ENCODE measurements at regions not wholly inside any gene's neighbourhood (a gene's known extent, or its start where the extent isn't known, plus 50 kb on each side); places are given as distances from the start of the nearest gene placed in this dataset.

DNA sequence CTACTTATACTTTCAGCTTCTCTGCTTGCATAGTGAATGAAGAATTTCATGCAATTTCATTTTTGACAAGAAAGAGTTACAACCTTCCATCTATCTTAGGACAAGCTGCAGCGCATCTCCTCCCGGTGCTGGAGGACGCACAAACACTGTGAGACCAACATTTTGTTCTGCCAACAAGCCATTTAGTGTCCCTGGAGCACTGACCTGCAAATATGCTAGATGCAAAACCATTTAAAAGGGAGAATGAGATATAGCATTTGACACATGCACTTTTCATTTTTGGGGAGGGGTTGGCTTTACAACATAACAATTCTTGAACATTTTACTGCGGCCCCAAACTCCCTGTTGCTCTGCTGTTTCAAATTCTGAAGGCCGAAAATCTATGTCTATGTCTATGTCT, 127.2 kb upstream of the SLC30A5 start:
- in situ Hi-C loops (cut with MboI; ENCODE audit: low pct_ligation_motif_present in 1 of 4, low pct_unique_long_range_greater_than_20kb in 1 of 4, low sequenced_read_pairs in 3 of 4) (loop anchor here (25.0 kb wide), 4 partner anchors 304 to 1729 kb away; no protein-coding TSS in a partner anchor), intact Hi-C loops (cut with DNase I; ENCODE audit: low total_unique reads) (no loop called here)
- no peaks in the 10 kb centered on the region for H3K36me3 ChIP-seq
- H3K4me3 ChIP-seq = no peak overlapping the region
- no peak for DNase-seq
- H3K27ac ChIP-seq = no peak overlapping the region
- no peaks in the 10 kb centered on the region for H3K27me3 ChIP-seq
- H3K4me1 ChIP-seq = peaks cover 3 to 14% (median 8%) of the 10 kb centered on the region in 4 donors
- 73 to 87% methylated on average over 4 to 5 of the region's 5 CpGs for WGBS, 2 donors (ENCODE audit: low coverage in 1 of 2)
- TF ChIP-seq, protein P1, sequence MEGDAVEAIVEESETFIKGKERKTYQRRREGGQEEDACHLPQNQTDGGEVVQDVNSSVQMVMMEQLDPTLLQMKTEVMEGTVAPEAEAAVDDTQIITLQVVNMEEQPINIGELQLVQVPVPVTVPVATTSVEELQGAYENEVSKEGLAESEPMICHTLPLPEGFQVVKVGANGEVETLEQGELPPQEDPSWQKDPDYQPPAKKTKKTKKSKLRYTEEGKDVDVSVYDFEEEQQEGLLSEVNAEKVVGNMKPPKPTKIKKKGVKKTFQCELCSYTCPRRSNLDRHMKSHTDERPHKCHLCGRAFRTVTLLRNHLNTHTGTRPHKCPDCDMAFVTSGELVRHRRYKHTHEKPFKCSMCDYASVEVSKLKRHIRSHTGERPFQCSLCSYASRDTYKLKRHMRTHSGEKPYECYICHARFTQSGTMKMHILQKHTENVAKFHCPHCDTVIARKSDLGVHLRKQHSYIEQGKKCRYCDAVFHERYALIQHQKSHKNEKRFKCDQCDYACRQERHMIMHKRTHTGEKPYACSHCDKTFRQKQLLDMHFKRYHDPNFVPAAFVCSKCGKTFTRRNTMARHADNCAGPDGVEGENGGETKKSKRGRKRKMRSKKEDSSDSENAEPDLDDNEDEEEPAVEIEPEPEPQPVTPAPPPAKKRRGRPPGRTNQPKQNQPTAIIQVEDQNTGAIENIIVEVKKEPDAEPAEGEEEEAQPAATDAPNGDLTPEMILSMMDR (IDR thresholded peaks at IDR 0.05) = no peak
- TF ChIP-seq POLR2A (IDR thresholded peaks at IDR 0.05) = no peak
- no peak for TF ChIP-seq POLR2AphosphoS5 (IDR thresholded peaks at IDR 0.05)
- no peak for TF ChIP-seq EP300 (IDR thresholded peaks at IDR 0.05; ENCODE audit: low read depth)
- no peaks in the 10 kb centered on the region for H3K9me3 ChIP-seq

DNA sequence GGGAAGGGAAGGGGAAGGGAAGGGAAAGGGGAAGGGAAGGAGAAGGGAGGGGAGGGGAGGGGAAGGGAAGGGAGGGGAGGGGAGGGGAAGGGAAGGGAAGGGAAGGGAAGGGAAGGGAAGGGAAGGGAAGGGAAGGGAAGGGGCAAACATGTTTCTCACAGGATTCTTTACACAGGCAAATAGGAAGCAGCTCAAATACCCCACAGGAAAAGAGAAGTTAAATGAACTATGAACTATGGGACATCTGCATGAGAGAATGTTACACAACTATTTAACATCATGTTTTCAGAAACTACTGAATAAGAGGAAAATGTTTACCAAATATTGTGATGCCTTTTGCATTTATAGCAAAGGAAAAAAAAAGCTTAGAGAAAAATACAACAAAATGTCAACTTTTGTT, 125.4 kb upstream of the SLC30A5 start:
- in situ Hi-C loops (cut with MboI; ENCODE audit: low pct_ligation_motif_present in 1 of 4, low pct_unique_long_range_greater_than_20kb in 1 of 4, low sequenced_read_pairs in 3 of 4) = loop anchor here (25.0 kb wide), 4 partner anchors 306 to 1731 kb away; no protein-coding TSS in a partner anchor

DNA sequence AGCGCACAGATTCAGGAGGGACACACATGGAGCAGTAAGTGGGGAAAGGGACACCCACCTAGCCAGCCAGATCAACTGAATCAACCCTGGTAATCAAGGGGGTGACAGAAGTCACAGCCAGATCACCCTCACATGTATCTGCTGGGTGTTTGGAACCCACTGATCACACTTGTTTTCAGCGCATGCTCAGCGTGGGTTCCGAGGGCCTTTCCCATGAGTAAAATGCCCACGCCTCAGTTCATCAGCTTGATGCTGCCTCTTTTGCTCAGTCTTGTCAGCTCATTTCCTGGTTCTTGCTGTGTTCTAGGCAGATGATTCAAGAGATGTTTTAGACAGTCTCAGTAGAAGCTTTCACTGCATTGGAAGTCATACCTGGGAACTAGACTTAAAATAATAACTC, 123.2 kb upstream of the SLC30A5 start:
- intact Hi-C loops (cut with DNase I; ENCODE audit: low total_unique reads) = no loop called here
- H3K4me1 ChIP-seq = no peaks in the 10 kb centered on the region
- 92% methylated on average over 5 of the region's 5 CpGs; no CpG with 5 or more reads in 1 of the 2 donors for WGBS, 2 donors (ENCODE audit: low coverage in 1 of 2)
- no peaks in the 10 kb centered on the region for H3K9me3 ChIP-seq
- H3K36me3 ChIP-seq = no peaks in the 10 kb centered on the region
- TF ChIP-seq POLR2A (IDR thresholded peaks at IDR 0.05) = no peak
- TF ChIP-seq POLR2AphosphoS5 (IDR thresholded peaks at IDR 0.05) = no peak
- TF ChIP-seq, protein P1 (IDR thresholded peaks at IDR 0.05) = no peak
- TF ChIP-seq EP300 (IDR thresholded peaks at IDR 0.05; ENCODE audit: low read depth) = no peak
- H3K27ac ChIP-seq = no peak overlapping the region
- no peak for DNase-seq
- in situ Hi-C loops (cut with MboI; ENCODE audit: low pct_ligation_motif_present in 1 of 4, low pct_unique_long_range_greater_than_20kb in 1 of 4, low sequenced_read_pairs in 3 of 4) = loop anchor here (25.0 kb wide), 4 partner anchors 308 to 1733 kb away; no protein-coding TSS in a partner anchor
- H3K4me3 ChIP-seq = no peak overlapping the region
- H3K27me3 ChIP-seq = no peaks in the 10 kb centered on the region

More for the DNA sequence above, 125.4 kb upstream of the SLC30A5 start:
- Histone ChIP-seq H3K27me3 (no peaks in the 10 kb centered on the region), H3K9me3 (no peaks in the 10 kb centered on the region), H3K36me3 (no peaks in the 10 kb centered on the region), H3K27ac (no peak overlapping the region), H3K4me3 (no peak overlapping the region), H3K4me1 (no peaks in the 10 kb centered on the region)
- no peak for DNase-seq
- TF ChIP-seq EP300 (IDR thresholded peaks at IDR 0.05; ENCODE audit: low read depth) (no peak), POLR2AphosphoS5 (IDR thresholded peaks at IDR 0.05) (no peak), POLR2A (IDR thresholded peaks at IDR 0.05) (no peak)
- TF ChIP-seq, protein P1 (IDR thresholded peaks at IDR 0.05) = no peak
- intact Hi-C loops (cut with DNase I; ENCODE audit: low total_unique reads) = no loop called here

DNA sequence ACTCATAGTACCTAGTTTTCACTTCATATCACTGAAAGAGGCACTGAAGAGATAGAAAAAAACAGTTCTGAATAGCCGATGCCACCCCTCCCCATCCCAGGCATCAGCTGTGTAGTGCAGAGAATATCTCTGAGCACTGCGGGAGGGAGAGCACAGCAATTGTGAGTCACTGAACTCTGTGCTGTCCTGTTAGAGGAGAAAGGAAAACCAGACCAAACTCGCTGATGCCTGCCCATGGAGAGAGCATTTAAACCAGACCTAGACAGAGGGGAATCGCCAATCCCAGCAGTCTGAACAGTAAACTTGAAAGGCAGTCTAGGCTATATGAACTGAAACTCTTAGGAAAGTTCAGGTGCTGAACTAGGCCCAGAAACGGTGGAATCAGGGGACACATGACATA, 120.1 kb upstream of the SLC30A5 start:
- DNase-seq = no peak
- Histone ChIP-seq H3K9me3 (peaks cover 0 to 5% of the 10 kb centered on the region in 2 donors), H3K27me3 (no peaks in the 10 kb centered on the region), H3K36me3 (no peaks in the 10 kb centered on the region), H3K4me1 (no peaks in the 10 kb centered on the region), H3K27ac (no peak overlapping the region), H3K4me3 (no peak overlapping the region)
- 80 to 81% methylated on average over 1 to 5 of the region's 5 CpGs for WGBS, 2 donors (ENCODE audit: low coverage in 1 of 2)
- TF ChIP-seq, protein P1 (IDR thresholded peaks at IDR 0.05) = no peak
- TF ChIP-seq POLR2A (IDR thresholded peaks at IDR 0.05) (no peak), EP300 (IDR thresholded peaks at IDR 0.05; ENCODE audit: low read depth) (no peak), POLR2AphosphoS5 (IDR thresholded peaks at IDR 0.05) (no peak)
- intact Hi-C loops (cut with DNase I; ENCODE audit: low total_unique reads) (no loop called here), in situ Hi-C loops (cut with MboI; ENCODE audit: low pct_ligation_motif_present in 1 of 4, low pct_unique_long_range_greater_than_20kb in 1 of 4, low sequenced_read_pairs in 3 of 4) (loop anchor here (25.0 kb wide), 4 partner anchors 311 to 1736 kb away; no protein-coding TSS in a partner anchor)

Data from transverse colon (tissue), 4 donors.